OCI-LY1 (cell line): ENCODE measurements at regions not wholly inside any gene's neighbourhood (a gene's known extent, or its start where the extent isn't known, plus 50 kb on each side); places are given as distances from the start of the nearest gene placed in this dataset.

Source experiments
- H2AFZ ChIP-seq: fragments of 200-600 bp; sonication (generic), shearing (Covaris generic); 2 replicates; pipeline ENCODE4 v1.6.0; 2014; ENCODE audit warnings: antibody characterized with exemption, mild to moderate bottlenecking, low read length
- H3F3A ChIP-seq: fragments of 200-600 bp; sonication (generic), shearing (Covaris generic); 2 replicates; pipeline ENCODE4 v1.6.0; 2014; ENCODE audit warnings: mild to moderate bottlenecking, antibody characterized with exemption, low read length, moderate library complexity; ENCODE audit not compliant: insufficient read depth
- H3K27ac ChIP-seq: fragments of 200-600 bp; sonication (generic); 2 replicates; pipeline ENCODE4 v1.5.1; 2014; ENCODE audit warnings: low read length, mixed run types, mild to moderate bottlenecking, low read depth; ENCODE audit not compliant: poor library complexity, severe bottlenecking
- H3K27me3 ChIP-seq: fragments of 200-600 bp; sonication (generic); 2 replicates; pipeline ENCODE4 v1.6.0; 2014; ENCODE audit warnings: antibody characterized with exemption, mild to moderate bottlenecking, low read length, moderate library complexity; ENCODE audit not compliant: insufficient read depth
- H3K36me3 ChIP-seq: fragments of 200-600 bp; sonication (generic); 2 replicates; pipeline ENCODE4 v1.6.1; 2014; ENCODE audit warnings: mild to moderate bottlenecking, antibody characterized with exemption, low read length, moderate library complexity, mixed read lengths; ENCODE audit not compliant: insufficient read depth
- H3K4me1 ChIP-seq: fragments of 200-600 bp; sonication (generic); 2 replicates; pipeline ENCODE4 v1.5.1; 2014; ENCODE audit warnings: mild to moderate bottlenecking, low read length, moderate library complexity; ENCODE audit not compliant: insufficient read depth, severe bottlenecking
- H3K4me2 ChIP-seq: fragments of 200-600 bp; sonication (generic), shearing (Covaris generic); 2 replicates; pipeline ENCODE4 v1.6.1; 2014; ENCODE audit warnings: low read length
- H3K4me3 ChIP-seq: fragments of 200-600 bp; sonication (generic); 2 replicates; pipeline ENCODE4 v1.5.1; 2014; ENCODE audit warnings: low read length, low read depth, mild to moderate bottlenecking, mixed read lengths; ENCODE audit not compliant: poor library complexity, severe bottlenecking
- H3K79me2 ChIP-seq: fragments of 200-600 bp; shearing (Covaris generic); 2 replicates; pipeline ENCODE4 v1.6.1; 2016; ENCODE audit warnings: mixed run types, low read length, mixed read lengths; ENCODE audit not compliant: insufficient read depth
- H3K9ac ChIP-seq: fragments of 200-600 bp; sonication (generic), shearing (Covaris generic); 2 replicates; pipeline ENCODE4 v1.6.1; 2014; ENCODE audit warnings: mild to moderate bottlenecking, low read length, mixed read lengths
- H3K9me2 ChIP-seq: fragments of 200-600 bp; sonication (generic), shearing (Covaris generic); 2 replicates; pipeline ENCODE4 v1.6.1; 2014; ENCODE audit warnings: low read depth, mild to moderate bottlenecking, low read length, mixed read lengths
- H3K9me3 ChIP-seq: fragments of 200-600 bp; shearing (Covaris generic); 2 replicates; pipeline ENCODE4 v1.6.1; 2014; ENCODE audit warnings: low read length, mixed read lengths
- H4K20me1 ChIP-seq: fragments of 200-600 bp; sonication (generic), shearing (Covaris generic); 2 replicates; pipeline ENCODE4 v1.6.0; 2016; ENCODE audit warnings: mild to moderate bottlenecking, low read length; ENCODE audit not compliant: insufficient read depth
- EZH2 ChIP-seq: fragments of 200-600 bp; sonication (generic), shearing (Covaris generic); IDR thresholded peaks from 2 replicates; pipeline ENCODE4 v1.8.0; 2017; ENCODE audit warnings: borderline replicate concordance, mixed run types, mild to moderate bottlenecking, antibody characterized with exemption, low read length, moderate library complexity, mixed read lengths
- TF ChIP-seq, protein P1 (sequence below): fragments of 200-600 bp; sonication (generic), shearing (Covaris generic); IDR thresholded peaks from 2 replicates; pipeline ENCODE4 v1.5.1; 2017; ENCODE audit warnings: mild to moderate bottlenecking, antibody characterized with exemption, low read length, moderate library complexity, mixed read lengths

DNA sequence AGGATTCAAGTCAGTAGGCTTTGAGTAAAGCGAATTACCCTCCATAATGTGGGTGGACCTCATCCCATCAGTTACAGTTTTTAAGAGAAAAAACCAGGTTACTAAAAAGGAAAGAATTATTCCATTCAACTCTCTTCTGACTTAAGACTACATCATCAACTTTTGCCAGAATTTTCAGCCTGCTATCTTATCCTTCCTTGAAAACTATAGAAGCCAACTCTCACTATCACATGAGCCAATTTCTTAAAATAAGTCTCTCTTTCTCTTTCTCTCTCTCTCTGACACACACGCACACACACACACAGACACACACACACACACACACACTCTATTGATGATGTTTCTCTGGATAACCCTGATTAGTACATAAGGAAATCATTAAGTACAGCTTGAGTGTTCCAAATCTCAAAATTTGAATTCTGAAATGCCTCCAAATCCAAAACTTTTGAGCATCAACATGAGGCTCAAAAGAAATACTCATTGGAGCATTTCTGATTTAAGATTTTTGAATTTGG, 217.0 kb upstream of the PRR20A start:
- no peaks in the 10 kb centered on the region for H3K9me3 ChIP-seq
- no peaks in the 10 kb centered on the region for H3K4me1 ChIP-seq
- no peak overlapping the region for H3K4me2 ChIP-seq
- no peak overlapping the region for H2AFZ ChIP-seq
- no peaks in the 10 kb centered on the region for H3F3A ChIP-seq
- H3K9me2 ChIP-seq = no peaks in the 10 kb centered on the region
- H3K27ac ChIP-seq = no peak overlapping the region
- TF ChIP-seq, protein P1, sequence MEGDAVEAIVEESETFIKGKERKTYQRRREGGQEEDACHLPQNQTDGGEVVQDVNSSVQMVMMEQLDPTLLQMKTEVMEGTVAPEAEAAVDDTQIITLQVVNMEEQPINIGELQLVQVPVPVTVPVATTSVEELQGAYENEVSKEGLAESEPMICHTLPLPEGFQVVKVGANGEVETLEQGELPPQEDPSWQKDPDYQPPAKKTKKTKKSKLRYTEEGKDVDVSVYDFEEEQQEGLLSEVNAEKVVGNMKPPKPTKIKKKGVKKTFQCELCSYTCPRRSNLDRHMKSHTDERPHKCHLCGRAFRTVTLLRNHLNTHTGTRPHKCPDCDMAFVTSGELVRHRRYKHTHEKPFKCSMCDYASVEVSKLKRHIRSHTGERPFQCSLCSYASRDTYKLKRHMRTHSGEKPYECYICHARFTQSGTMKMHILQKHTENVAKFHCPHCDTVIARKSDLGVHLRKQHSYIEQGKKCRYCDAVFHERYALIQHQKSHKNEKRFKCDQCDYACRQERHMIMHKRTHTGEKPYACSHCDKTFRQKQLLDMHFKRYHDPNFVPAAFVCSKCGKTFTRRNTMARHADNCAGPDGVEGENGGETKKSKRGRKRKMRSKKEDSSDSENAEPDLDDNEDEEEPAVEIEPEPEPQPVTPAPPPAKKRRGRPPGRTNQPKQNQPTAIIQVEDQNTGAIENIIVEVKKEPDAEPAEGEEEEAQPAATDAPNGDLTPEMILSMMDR = no peak
- TF ChIP-seq EZH2 = no peak
- no peak overlapping the region for H3K9ac ChIP-seq
- no peaks in the 10 kb centered on the region for H3K36me3 ChIP-seq
- H4K20me1 ChIP-seq = no peaks in the 10 kb centered on the region
- no peak overlapping the region for H3K4me3 ChIP-seq
- no peaks in the 10 kb centered on the region for H3K27me3 ChIP-seq
- no peaks in the 10 kb centered on the region for H3K79me2 ChIP-seq

DNA sequence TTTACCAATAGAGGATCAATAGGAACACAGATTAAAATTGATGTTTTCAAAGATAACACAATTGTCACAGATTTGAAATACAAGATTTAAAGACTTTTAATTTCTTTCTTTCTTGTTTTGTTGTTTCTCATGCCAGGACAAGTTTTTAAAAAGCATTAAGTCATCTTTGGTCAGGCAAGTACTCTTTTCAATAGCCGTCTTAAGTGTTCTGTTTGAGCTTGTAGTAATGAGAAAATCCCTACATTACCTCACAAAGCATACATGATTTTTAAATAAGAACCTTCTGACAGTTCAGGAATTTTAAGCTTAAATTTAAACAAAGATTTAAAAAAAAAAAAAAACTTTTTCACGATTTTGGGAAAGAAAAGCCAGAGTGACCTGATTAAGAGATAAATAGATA, 216.3 kb upstream of the PRR20A start:
- Histone ChIP-seq H2AFZ (no peak overlapping the region), H3K9me3 (no peaks in the 10 kb centered on the region), H3K27me3 (no peaks in the 10 kb centered on the region), H3K9me2 (no peaks in the 10 kb centered on the region), H3K79me2 (no peaks in the 10 kb centered on the region), H3F3A (no peaks in the 10 kb centered on the region), H4K20me1 (no peaks in the 10 kb centered on the region), H3K9ac (no peak overlapping the region), H3K36me3 (no peaks in the 10 kb centered on the region), H3K4me1 (no peaks in the 10 kb centered on the region), H3K4me3 (no peak overlapping the region), H3K27ac (no peak overlapping the region), H3K4me2 (no peak overlapping the region)
- TF ChIP-seq EZH2 = no peak
- TF ChIP-seq, protein P1 = no peak

GRCh38 chr13:56932104-56932503, 208.6 kb upstream of the PRR20A start:
- H3K36me3 ChIP-seq = no peaks in the 10 kb centered on the region
- H3K9me2 ChIP-seq = no peaks in the 10 kb centered on the region
- H3K79me2 ChIP-seq = no peaks in the 10 kb centered on the region
- no peaks in the 10 kb centered on the region for H3K9me3 ChIP-seq
- no peak overlapping the region for H3K9ac ChIP-seq
- no peak overlapping the region for H3K4me2 ChIP-seq
- H3K4me3 ChIP-seq = no peak overlapping the region
- H2AFZ ChIP-seq = no peak overlapping the region
- no peaks in the 10 kb centered on the region for H3K4me1 ChIP-seq
- no peaks in the 10 kb centered on the region for H4K20me1 ChIP-seq
- no peak overlapping the region for H3K27ac ChIP-seq
- H3K27me3 ChIP-seq = no peaks in the 10 kb centered on the region
- H3F3A ChIP-seq = no peaks in the 10 kb centered on the region
- TF ChIP-seq EZH2 = no peak
- TF ChIP-seq, protein P1 = no peak
